Esophagus squamous epithelium (tissue), 4 donors: ENCODE measurements at regions not wholly inside any gene's neighbourhood (a gene's known extent, or its start where the extent isn't known, plus 50 kb on each side); places are given as distances from the start of the nearest gene placed in this dataset.

Experiments
- POLR2A ChIP-seq, 4 donors: fragments of 450-650 bp; IDR thresholded peaks; one replicate each; pipeline ENCODE4 v1.6.1; 2017; ENCODE audit warnings: antibody characterized with exemption in 4 of 4, mild to moderate bottlenecking in 4 of 4, moderate library complexity in 3 of 4
- TF ChIP-seq, protein P1 (sequence below), 6 experiments: fragments of 450-650 bp in 4 of 6; fragments of 200-600 bp in 2 of 6; sonication (generic) in 2 of 6; IDR thresholded peaks; one replicate each; pipeline ENCODE4 v1.5.1; 2016 to 2019; ENCODE audit warnings: antibody characterized with exemption in 6 of 6, mild to moderate bottlenecking in 4 of 6, moderate library complexity in 4 of 6

- TF ChIP-seq, protein P1, sequence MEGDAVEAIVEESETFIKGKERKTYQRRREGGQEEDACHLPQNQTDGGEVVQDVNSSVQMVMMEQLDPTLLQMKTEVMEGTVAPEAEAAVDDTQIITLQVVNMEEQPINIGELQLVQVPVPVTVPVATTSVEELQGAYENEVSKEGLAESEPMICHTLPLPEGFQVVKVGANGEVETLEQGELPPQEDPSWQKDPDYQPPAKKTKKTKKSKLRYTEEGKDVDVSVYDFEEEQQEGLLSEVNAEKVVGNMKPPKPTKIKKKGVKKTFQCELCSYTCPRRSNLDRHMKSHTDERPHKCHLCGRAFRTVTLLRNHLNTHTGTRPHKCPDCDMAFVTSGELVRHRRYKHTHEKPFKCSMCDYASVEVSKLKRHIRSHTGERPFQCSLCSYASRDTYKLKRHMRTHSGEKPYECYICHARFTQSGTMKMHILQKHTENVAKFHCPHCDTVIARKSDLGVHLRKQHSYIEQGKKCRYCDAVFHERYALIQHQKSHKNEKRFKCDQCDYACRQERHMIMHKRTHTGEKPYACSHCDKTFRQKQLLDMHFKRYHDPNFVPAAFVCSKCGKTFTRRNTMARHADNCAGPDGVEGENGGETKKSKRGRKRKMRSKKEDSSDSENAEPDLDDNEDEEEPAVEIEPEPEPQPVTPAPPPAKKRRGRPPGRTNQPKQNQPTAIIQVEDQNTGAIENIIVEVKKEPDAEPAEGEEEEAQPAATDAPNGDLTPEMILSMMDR (IDR thresholded peaks at IDR 0.05), result no peak
- no peak for TF ChIP-seq POLR2A (IDR thresholded peaks at IDR 0.05)
Observed at GRCh38 chr20:56060486-56060885, 55.2 kb upstream of the CBLN4 start.
